Fibroblast of skin of left quadriceps (primary cell): ENCODE measurements at regions not wholly inside any gene's neighbourhood (a gene's known extent, or its start where the extent isn't known, plus 50 kb on each side); places are given as distances from the start of the nearest gene placed in this dataset.

Source experiments
- DNase-seq, 2 experiments: peaks; one replicate each; pipeline ENCODE4 v3.0.0-alpha.2; 2013; ENCODE audit warnings: low read depth in 2 of 2

DNA sequence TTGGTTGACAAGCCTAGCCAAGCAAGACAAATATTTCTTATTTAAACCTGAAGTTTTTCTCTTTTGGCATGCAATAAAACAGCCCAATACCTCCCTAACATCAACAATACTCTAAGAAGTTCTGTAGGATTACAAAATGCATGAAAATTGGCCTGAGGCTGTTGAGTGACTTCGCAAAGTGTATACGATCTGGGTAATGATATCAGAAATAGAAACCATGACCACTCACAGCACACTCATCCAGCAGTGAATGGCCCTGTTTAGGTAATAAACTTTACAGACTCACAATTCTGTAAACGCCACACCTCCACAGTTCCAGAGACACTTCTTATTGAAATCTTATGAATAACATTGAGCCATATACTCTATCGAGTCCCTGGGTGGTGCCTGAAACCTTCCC, 83.0 kb upstream of the NAALADL2 start:
- DNase-seq = no peak

DNA sequence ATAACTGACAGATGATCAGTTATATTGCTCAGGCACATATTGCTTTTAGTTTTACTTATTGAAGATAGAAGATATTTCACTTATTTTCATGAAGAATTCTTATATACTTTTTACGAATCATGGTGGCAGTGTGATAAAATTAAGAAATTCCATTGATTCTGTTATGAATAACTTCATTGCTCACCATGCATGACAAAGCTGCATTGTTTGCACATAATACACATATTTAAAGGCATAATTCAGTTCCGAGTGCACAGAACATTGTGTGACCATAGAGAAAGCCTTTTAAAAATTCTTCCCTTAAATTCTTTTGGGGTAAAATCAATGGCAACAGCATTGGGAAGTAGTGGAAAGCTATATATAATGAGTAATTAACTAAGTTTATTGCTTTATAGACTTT, 82.5 kb upstream of the NAALADL2 start:
- no peak for DNase-seq

DNA sequence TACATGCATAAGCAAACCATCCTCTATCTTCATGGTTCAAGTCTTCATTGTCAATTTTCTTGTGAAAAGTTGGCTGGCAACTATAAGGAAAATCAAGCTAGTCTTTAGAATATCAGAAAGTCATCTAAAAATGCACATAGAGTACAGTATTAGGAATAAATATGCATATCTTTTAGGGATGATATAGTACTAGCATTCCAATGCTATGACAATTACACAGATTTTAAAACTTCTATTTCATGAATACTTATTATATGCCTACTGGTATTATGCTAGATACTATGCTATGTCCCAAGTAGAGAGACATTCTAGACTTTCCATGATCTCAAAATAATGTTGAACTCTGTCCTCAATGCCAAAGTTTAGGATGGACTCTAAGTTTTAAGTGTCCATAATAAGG, 81.3 kb upstream of the NAALADL2 start:
- no peak for DNase-seq

DNA sequence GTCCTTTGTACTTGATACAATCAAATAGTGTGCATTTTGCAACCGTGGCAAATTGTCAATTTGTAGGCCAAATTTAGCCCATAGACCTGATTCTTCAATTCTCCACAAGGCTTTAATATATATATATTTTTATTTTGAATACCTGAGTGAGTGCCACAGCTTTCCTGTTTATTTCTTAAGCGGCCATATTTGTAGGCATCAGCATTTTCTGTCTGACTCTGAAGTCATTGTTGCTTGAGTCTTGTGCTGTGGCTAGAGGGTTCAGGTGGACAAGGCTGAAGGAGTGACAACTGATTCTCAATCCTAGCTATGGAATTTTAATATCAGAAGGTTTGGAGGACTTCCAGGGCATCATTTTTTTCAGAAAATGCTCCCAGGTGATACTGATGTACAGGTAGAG, 75.6 kb upstream of the NAALADL2 start:
- no peak for DNase-seq

DNA sequence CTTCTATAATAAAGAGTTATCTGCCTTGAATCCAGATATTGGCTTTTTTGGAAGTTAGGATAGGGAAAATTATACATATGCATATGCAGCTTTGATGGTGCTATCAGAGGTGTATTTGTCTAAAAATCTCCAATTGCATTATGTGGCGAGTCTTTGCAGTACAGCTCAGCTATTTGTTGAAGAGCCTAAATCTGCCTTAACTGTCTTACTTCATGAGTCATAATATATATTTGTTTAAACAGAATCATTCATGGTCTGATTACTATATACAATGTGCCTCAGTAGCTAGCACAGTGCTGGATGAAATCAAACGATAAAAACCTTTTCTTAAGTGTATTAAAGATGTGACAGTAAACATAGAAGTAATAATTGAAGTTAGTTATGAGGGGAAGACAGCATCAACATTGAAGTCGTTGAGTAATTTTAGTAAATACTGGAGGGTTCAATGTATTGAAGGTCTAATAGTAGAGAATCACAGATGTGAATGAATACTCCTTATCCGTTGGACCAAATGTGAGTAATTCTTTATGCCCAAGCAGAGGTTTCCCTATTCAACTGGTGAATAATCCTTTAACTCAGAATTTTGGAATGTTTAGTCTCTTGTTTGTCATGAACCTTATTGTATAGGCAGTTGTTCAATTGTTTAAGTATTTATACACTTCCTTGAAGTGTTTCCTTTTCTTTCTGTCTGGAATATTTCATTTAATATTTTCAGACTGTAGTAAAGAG, 74.8 kb upstream of the NAALADL2 start:
- DNase-seq = no peak

DNA sequence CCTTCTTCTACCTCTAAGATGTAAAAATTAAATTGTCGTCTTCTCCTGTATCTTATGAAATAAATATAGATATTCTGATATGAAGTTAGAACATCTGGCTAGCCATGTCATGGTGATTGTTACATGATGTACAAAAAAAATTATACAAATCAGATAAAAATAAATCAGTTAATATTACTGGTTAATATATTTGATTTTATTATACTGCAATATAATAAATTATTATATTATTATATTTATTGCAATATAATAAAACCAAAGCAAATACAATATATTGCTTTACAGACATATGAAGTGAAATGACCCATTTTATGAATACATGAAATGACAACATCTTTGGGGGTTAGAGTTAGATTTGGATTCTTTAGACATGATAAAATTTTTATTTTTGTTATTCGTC, 72.3 kb upstream of the NAALADL2 start:
- DNase-seq = no peak

DNA sequence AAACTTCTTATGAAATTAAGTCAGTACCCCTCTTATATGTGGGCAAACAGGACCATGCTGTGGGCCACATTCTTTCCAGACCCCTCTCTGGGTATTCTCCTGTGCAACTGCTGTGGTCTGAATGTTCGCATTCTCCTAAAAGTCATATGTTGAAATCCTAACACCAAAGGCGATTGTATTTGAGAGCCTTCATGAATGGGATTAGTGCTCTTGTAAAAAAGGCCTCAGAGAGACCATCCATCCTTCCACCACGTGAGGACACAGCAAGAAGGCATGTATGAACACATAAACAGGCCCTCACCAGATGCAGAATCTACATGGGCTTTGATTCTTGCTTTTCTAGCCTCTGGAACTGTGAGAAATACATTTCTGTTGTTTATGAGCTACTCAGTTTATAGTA, 68.0 kb upstream of the NAALADL2 start:
- no peak for DNase-seq

DNA sequence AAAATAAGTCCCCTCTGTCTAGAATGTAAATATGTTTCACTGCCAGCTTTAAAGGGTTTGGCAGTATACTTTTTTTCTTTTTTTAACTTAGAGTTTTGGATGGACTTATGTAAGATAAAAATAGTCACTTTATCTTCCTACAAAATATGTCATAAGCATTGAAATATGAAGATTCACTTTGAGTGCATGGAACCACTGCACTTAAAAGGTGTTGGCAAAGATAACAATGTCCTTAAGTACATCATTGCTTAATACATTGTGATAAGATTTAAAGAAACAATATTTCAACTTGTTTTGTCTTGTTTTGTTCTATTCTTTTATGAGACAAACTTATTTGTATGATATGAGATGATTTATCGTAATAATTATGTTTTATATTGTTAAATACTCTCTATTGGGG, 66.3 kb upstream of the NAALADL2 start:
- no peak for DNase-seq
